OCI-LY3 (cell line): ENCODE measurements at regions not wholly inside any gene's neighbourhood (a gene's known extent, or its start where the extent isn't known, plus 50 kb on each side); places are given as distances from the start of the nearest gene placed in this dataset.

Experiments used
- CTCF ChIP-seq: fragments of 200-600, 300-600 bp; sonication (generic); IDR thresholded peaks from 2 replicates; pipeline ENCODE4 v1.5.1; 2014; ENCODE audit warnings: antibody characterized with exemption, low read length, low read depth
- EZH2phosphoT487 ChIP-seq: fragments of 200-600 bp; shearing (Covaris generic); IDR thresholded peaks from 2 replicates; pipeline ENCODE4 v1.6.1; 2018; ENCODE audit warnings: antibody characterized with exemption, mixed run types, low read depth

DNA sequence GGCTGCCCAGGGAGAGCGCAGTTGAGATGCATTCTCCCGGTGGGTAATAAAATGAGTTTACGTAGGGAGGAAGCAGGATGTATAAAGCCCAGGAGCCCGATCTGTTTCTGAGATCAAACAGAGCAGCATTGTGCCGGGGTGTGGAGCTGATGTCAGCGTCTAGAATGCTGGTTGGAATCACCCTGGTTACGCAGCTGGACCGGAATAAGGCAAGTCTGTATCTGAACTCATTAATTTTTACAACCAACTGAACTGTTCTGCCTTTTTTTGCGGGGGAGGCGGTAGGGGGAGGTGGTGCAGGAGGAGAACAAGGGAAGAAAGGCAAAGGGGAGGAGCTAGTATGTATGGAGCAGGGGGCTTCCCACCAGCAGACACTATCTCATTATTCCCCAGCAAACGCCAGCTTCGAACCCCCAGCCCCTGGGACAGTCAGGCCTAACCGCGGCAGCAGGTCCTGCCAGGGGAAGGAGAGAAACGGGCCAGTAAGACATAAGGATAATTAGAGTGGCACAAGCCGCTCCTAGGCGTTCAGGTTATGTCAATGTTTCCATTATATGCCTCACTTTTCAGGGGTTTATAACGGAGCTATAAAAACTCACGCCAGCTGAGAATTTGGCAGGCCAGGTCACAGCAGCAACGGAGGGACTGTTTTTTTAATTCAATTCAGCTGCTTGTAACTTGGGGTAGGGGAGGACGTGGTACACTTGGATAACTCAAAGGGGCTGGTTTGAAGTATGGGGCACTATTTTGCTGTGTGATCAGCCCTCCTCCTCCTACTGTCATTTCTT lies 175.3 kb upstream of the HES1 start:
- TF ChIP-seq CTCF (no peak), EZH2phosphoT487 (no peak)
